ENCODE measurements at regions not wholly inside any gene's neighbourhood (a gene's known extent, or its start where the extent isn't known, plus 50 kb on each side); places are given as distances from the start of the nearest gene placed in this dataset.

DNA sequence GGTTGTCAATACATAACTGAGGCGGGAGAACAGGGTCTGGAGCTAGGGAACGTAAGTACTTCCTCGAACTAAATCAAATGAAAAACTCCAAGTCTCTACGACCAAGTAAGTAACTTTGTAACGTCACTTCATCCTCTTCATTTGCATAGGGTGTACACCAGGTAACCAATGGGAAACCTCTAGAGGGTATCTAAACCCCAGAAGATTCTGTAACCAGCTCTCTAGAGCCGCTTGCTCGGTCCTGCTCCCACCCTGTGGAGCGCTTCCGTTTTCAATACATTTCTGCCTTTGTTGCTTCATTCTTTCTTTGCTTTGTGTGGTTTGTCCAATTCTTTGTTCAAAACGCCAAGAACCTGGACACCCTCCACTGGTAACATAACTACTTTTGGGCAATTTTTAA is 133.5 kb upstream of the TMEM170B start:
- TF ChIP-seq, protein P1, sequence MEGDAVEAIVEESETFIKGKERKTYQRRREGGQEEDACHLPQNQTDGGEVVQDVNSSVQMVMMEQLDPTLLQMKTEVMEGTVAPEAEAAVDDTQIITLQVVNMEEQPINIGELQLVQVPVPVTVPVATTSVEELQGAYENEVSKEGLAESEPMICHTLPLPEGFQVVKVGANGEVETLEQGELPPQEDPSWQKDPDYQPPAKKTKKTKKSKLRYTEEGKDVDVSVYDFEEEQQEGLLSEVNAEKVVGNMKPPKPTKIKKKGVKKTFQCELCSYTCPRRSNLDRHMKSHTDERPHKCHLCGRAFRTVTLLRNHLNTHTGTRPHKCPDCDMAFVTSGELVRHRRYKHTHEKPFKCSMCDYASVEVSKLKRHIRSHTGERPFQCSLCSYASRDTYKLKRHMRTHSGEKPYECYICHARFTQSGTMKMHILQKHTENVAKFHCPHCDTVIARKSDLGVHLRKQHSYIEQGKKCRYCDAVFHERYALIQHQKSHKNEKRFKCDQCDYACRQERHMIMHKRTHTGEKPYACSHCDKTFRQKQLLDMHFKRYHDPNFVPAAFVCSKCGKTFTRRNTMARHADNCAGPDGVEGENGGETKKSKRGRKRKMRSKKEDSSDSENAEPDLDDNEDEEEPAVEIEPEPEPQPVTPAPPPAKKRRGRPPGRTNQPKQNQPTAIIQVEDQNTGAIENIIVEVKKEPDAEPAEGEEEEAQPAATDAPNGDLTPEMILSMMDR (IDR thresholded peaks at IDR 0.05; ENCODE audit: insufficient read depth, low read length, poor library complexity, severe bottlenecking), result no peak
- TF ChIP-seq EZH2phosphoT487 (conservative IDR thresholded peaks at IDR 0.05; ENCODE audit: low read length), result no peak

All from SU-DHL-6 (cell line).